GM10266 (cell line): ENCODE measurements at regions not wholly inside any gene's neighbourhood (a gene's known extent, or its start where the extent isn't known, plus 50 kb on each side); places are given as distances from the start of the nearest gene placed in this dataset.

Experiments used
- DNase-seq: peaks from one replicate; pipeline ENCODE4 v3.0.0; 2012; ENCODE audit errors: extremely low spot score
- CTCF ChIP-seq: IDR thresholded peaks from 2 replicates; pipeline ENCODE4 v1.5.1; 2012; ENCODE audit warnings: mild to moderate bottlenecking, low read depth; ENCODE audit not compliant: control insufficient read depth, insufficient read depth; ENCODE audit errors: missing control alignments

- no peak for TF ChIP-seq CTCF
- no peak for DNase-seq
Observed at GRCh38 chr11:134581121-134581626, 169.1 kb upstream of the B3GAT1 start.

GRCh38 chr11:134580610-134580975 lies 168.6 kb upstream of the B3GAT1 start:
- TF ChIP-seq CTCF = no peak
- DNase-seq = no peak

GRCh38 chr11:134579724-134580609 lies 167.9 kb upstream of the B3GAT1 start:
- no peak for DNase-seq

GRCh38 chr11:134578807-134579723 lies 167.0 kb upstream of the B3GAT1 start:
- DNase-seq = no peak
- TF ChIP-seq CTCF = peak; percentile 10

More at GRCh38 chr11:134579724-134580609, 167.9 kb upstream of the B3GAT1 start:
- no peak for TF ChIP-seq CTCF

- DNase-seq = no peak
- no peak for TF ChIP-seq CTCF
Observed at GRCh38 chr11:134577751-134578395, 165.8 kb upstream of the B3GAT1 start.

- DNase-seq = no peak
- no peak for TF ChIP-seq CTCF
Observed at GRCh38 chr11:134576721-134577171, 164.7 kb upstream of the B3GAT1 start.
